IPS-18c (cell line): ENCODE measurements at regions not wholly inside any gene's neighbourhood (a gene's known extent, or its start where the extent isn't known, plus 50 kb on each side); places are given as distances from the start of the nearest gene placed in this dataset.

Experiments used
- H3K4me3 ChIP-seq: 2 replicates; pipeline ENCODE4 v1.7.0; 2013; ENCODE audit warnings: low read depth, mild to moderate bottlenecking, low read length, moderate library complexity; ENCODE audit not compliant: insufficient read depth
- H3K9me3 ChIP-seq: one replicate; pipeline ENCODE4 v1.6.1; 2013; ENCODE audit warnings: mild to moderate bottlenecking, low read length, moderate library complexity; ENCODE audit not compliant: control insufficient read depth, insufficient read depth

DNA sequence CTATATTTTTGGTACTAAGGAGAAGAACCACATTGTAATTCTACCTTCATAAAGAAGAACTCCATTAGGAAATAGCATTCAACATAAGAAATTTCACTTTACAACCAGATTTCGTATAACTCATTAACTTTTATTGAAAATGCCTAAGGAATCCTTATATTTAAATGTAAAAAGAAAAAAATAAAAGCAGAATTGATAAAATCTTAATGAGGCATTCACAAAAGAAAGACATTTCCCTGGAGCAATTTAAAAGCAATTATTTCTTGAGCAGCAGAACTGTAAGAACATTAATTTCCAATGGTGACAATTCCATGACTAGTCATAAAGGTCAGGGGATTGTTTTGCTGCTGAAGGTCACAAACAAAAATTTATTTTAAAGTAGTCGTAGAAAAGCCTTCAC is 1192.8 kb upstream of the TMEM132C start:
- Histone ChIP-seq H3K4me3 (no peak overlapping the region), H3K9me3 (no peaks in the 10 kb centered on the region)

DNA sequence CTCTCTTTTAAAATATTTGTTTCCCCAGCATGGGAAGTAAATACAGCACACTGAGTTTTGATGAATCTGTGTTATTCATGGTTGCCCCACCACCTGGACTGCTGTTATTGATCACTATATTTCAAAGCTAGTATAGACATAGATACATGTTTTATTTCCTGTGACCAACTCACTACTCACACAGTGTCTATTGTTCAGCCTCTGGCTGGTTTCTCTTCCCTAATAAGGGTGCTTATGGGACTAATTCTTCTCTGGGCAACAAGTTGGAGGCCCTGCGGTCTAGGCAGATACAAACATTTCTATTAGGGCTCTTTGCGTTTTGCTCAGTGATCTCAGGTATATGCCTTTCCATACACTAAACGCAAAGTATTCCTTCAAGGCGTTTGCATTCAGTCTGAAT is 1191.0 kb upstream of the TMEM132C start:
- Histone ChIP-seq H3K4me3 (no peak overlapping the region), H3K9me3 (no peaks in the 10 kb centered on the region)

DNA sequence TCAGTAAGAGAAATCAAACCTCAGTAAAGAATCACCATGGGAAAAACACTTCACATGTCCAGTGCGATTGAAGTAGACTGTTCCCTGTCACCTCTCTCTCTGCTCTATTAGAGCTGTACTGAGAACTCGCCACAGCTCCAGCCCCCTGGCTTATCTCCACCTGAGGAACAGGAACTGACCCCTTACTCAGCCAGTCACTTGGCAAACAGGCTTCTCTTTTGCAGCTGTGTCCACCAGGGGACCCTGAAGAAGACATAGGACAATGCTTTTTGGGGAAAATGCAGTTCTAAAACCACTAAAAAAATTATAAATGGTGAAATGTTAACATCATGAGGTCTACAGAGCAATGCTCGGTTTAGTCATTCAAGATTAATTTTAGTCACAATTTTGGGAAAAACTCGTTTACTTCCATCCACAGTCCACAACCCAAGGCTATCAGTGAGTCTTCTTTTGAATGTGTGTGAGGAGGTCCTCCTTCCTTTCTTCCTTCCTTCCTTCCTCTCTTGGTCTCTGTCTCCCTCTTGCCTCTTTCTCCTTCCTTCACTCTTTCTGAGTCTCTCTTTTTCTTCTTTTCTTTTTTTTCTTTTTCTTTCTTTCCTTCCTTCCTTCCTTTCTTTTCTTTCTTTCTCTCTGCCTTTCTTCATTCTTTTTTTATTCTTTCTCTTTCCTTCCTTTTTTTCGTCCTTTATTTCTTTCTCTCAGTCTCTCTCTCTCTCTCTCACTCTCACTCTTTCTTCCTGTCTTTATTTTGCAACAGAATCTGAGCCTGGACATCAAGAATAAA is 1189.5 kb upstream of the TMEM132C start:
- Histone ChIP-seq H3K4me3 (no peak overlapping the region), H3K9me3 (no peaks in the 10 kb centered on the region)

DNA sequence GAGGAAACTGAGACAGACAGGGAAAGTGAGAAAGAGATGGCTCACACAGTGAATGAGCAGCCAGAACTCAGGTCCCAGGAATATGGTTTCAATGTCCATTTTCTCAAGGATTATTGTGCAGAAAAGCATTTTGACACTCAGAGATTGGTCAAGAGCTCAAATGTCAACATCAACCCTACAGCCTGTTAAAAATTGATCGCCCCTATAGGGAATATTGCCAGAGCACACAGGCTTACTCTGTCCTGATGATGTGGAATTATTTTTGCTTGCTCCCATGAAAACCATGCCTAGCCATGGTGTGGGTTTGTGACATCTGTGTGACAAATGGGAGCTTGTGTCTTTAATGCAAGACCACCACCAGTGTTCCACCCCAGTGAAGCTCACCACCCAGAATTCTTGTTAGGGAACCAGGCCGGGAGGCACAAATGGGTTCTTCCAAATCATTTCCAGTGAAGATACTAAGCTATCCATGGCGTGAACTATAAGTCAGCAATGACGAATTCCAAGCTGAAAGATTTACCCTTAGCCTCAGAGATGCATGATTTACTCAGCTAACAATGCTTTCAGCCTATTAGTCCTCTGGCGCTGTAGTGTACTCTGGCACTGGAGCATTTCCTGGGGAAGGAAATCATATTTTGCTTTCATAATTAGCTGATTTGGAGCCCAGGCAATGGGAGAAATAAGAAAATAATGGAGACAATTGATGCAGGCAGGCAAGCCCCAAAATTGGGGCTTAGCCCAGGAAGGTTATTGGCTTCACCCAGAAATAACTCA is 1188.2 kb upstream of the TMEM132C start:
- Histone ChIP-seq H3K9me3 (no peaks in the 10 kb centered on the region), H3K4me3 (no peak overlapping the region)

DNA sequence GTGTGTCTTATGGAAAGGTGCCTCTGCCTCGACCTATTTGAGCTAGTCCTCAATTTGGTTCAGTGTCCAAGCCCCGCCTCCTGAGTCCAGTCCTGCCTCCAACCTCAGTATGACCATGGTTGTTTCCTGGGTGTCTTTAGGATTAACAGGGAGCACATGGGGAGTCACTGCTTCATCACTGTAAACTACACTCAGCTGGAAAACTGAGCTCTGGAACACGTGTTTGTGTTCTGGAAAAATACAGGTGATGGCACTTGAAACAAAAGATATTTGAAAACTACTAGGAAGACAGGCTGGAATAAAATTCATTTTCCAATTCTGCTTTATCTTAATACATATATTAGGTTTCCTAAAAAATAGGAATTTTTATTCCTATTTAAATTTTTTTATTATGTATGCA is 1187.3 kb upstream of the TMEM132C start:
- Histone ChIP-seq H3K4me3 (no peak overlapping the region), H3K9me3 (no peaks in the 10 kb centered on the region)

DNA sequence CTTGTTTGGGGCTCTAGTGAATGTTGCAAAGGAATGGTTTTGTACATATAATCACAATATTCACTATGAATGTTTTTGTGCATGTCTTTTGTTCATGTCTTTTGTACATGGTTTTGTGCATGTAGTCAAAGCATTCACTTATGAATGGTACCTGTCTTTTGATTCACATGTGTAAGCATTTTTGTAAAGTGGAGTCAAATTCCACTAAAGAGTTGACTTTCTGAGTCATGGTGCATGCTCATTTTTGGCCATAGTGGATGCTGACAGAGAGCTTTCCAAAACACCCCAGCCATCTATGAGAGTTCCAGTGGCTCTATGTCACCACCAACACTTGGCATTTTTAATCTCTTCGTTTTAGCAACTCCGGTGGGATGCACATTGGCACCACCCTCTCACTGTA is 1185.9 kb upstream of the TMEM132C start:
- Histone ChIP-seq H3K4me3 (no peak overlapping the region), H3K9me3 (no peaks in the 10 kb centered on the region)

DNA sequence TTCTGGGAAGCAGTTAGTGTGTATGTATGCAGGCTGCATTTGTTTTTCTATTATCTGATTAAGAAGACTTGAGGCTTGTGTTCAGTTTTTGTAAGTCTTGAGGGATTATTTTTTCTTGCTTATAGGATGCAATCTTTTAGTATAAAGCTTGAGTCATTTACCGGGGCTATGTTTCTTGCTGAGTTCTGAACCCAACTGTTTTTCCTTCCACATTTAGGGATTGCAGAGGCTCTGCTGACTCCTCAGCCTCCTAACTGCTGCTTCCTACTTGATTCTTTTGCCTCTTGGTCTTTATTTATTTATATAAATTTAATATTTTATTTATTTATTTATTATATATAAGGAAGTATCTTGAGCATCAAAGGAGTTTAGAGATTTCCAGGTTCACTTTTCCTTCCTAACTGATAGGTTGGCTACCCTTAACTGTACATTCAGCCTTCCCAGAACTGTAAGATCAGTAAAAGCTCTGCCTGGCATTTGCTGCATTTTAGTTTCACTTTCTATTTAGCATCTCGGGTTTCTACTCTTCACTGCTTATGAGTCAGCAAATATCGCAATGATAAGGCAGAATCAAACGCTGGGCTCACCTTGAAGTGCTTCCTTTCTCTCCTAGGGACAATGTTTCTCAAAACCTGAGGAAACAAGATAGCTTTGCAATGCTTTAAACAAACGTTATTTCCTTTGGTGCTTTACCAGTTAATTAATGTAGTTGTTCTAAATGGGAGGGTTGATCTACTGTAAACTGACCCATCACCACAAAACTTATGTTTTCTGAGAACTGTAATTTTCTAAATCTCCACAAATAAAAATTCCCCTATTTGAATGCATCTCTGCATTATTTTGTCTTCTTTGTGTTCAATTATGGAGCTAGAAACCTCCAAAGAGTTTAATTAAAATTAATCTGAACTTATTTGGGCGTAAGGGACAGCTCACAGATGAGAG is 1183.7 kb upstream of the TMEM132C start:
- Histone ChIP-seq H3K4me3 (no peak overlapping the region), H3K9me3 (no peaks in the 10 kb centered on the region)

DNA sequence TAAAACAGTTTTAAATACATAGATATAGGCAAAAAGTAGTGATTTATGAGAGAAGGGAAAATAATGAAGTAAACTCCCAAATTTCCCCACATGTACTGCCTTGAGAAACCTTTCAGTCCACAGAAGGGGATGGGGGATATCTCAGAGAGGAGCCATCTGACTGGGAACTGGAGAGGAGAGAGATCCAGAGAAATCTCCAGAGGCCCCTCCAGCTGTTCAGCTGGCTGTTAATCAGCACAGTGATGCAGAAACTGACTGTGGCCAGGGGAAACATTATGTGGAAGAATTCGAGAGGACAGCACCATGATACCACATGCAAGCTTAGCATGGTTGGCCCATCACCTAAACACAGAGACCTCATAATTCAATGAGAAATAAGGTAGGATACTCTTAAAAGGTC is 1165.9 kb upstream of the TMEM132C start:
- H3K4me3 ChIP-seq = no peak overlapping the region
- no peaks in the 10 kb centered on the region for H3K9me3 ChIP-seq

DNA sequence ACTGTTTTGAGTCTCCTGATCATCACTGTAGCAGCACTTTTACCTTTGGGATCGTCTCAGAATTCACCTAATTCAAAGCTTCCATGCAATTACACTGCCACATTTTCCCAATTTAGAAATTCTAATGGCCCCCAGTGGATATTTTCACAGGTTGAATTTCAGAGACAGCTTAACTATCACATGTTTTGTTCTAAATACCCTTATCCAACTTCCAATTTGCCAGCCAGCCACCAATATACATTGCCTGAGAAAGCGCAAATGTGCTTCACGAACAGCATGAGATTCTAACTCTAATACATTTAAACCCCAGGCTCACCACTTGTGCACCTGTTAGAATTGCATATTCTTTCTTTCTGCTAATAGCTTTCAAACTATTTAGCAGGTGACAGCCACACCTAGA is 1160.9 kb upstream of the TMEM132C start:
- Histone ChIP-seq H3K9me3 (no peaks in the 10 kb centered on the region), H3K4me3 (no peak overlapping the region)

DNA sequence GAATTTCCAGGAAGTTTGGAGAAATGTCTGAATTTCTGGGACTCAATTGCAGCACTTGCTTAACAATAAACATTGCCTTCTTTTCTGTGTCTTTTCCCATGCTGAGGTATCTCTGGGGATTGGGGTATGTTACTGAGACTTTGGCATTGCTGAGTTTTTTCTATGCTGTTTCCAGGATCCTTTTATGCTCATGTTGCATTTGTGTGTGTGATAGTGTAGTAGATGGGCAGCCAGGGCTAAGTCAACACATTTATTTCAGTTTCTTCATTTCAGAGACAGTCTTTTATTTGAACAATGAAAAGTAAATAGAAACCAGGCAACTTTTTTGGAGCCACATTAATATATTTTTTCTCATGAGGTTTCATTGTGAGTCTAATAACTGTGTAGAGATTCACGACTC is 1160.3 kb upstream of the TMEM132C start:
- H3K9me3 ChIP-seq = no peaks in the 10 kb centered on the region
- no peak overlapping the region for H3K4me3 ChIP-seq

DNA sequence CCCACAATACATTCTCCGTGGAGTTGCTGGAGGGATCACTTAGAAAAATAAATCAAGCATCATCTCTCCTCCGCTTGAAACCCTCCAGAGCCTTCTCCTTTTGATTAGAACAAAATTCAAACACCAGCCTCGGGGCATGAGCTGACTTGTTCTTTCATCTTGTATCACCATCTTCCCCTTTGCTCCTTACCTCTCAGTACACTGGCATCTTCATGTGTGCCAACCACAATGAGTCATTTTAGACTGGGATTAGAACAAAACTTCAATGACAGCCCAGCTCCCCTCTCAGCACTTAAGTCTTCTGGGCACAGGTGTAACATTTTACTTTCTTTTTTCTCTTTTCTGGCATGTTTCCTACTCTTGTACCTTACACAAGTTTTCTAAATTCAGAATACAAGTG is 1159.2 kb upstream of the TMEM132C start:
- Histone ChIP-seq H3K9me3 (no peaks in the 10 kb centered on the region), H3K4me3 (no peak overlapping the region)

DNA sequence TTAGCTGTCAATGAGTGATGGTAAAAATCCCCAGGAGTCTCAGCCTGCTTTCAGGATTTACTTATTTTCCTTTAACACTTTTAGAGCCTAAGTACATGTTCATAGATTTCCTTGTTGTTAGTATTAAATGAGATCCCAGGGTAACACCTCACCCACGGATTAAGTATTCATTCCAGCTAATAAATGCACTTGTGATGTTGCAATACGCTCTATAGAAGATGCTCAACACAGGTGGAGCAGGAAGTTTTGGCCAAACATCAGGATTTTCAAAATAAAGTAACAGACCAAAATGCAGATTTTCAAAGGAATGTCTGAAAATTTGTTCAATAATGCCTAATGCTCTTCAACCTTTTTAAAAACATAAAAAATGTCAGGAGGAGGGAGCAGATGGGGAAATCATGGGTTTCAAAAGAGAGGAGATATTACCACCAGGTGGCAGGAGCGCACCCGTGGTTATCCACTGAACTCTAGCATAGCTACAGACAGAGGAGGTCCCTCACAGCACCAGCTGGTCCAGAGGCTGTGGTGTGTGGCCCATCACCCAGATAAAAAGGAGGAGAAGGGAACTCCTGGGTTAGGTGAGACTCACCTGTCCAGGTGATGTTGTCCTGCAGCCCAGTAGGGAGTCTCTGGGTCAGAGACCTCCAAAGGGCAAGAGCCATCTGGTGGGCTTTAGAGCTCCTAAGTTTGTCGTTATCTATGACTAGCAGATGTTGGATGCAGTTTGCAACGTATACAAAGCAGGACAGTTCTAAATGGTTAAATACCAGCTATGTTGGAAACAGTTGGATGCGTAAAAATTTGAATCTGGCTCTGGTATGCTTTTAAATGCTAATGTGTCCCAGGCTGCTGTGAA is 1158.4 kb upstream of the TMEM132C start:
- Histone ChIP-seq H3K9me3 (no peaks in the 10 kb centered on the region), H3K4me3 (no peak overlapping the region)

DNA sequence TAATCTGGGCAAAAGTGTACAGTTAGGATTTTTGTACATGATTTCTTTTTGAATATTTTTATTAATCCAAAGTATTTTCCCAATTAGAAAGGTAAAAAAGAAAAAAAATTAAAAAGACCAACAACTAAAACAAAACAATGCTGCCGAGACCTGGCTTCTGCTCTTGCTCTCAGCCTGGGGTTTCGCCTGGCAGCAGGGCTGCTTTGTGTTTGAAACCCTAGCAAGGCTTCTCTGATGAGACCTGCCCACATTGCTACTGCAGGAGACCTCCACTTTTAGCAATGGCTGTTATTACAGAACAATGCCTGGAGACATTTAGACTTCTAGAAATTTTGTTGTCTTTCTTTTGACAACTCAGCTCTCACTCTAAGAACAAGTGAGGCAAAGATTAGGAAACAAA is 1153.0 kb upstream of the TMEM132C start:
- H3K9me3 ChIP-seq = no peaks in the 10 kb centered on the region
- H3K4me3 ChIP-seq = no peak overlapping the region

DNA sequence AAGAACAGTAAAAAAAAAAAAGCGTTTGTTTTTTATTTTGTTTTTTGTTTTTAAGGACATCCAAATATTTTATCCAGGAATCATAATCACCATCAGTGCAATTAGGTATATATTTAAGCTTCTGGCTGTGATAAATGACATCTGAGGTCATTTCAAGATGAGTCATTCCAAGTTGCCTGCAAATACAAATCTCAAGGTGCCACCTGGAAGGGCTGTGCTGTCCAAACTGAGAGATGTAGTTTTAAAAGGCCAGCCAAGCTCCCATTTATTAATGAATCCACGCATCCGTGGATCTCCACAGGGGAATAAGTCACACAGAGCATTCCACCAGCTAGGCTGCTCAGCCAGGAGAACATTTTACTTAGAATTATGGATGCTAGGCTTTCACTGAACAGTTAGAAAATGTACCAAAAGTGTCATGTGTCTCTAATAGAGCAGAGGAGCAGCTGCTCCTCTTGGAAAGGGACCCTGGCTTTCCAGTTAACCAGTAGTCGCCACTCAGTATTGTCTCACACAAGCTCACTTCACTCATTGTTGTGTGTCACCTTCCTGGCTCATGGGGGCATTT is 1151.4 kb upstream of the TMEM132C start:
- H3K9me3 ChIP-seq = no peaks in the 10 kb centered on the region
- H3K4me3 ChIP-seq = no peak overlapping the region

DNA sequence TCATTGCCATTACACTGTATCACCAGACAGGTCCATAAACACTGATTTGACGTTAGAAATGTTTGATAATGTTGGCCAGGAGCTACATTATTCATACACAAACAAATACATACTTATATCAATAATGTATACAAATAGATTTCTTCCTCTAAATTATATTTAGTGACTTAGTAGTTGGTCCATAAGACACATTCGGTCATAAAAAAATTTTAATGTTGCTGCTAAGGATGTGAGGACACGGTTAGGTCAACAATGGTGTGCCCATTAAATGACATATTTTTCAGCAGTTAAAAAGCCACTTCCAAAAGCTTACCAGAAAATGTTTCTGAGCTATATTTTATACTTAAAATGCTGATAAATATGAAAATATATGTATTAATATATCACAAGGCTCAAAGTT is 1148.7 kb upstream of the TMEM132C start:
- no peak overlapping the region for H3K4me3 ChIP-seq
- no peaks in the 10 kb centered on the region for H3K9me3 ChIP-seq

DNA sequence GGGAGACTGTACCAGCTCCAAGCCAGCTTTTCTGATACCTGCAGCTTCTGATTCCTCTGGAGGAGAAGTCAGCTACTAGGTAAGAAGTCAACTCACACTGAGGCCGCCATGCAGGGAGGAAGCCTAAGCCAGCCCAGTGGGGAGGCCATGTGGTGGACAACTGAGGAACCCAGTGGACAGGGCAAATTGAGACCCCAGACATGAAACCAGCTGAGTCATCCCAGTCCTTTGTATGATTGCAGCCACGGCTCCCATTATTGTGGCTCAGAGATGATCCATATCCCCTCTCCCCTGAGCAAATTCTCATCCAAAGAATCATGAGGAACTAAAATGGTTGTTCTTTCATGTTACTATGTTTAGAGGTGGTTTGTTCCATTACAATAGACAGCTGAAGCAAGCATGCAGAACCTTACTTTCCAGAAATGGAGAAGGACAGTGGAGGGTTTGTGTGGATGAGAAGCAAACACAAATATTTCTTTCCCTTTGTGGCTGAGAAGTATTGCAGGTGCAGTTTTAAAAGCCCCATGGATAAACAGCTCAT is 1147.3 kb upstream of the TMEM132C start:
- no peak overlapping the region for H3K4me3 ChIP-seq

More for the DNA sequence above, 1147.3 kb upstream of the TMEM132C start:
- H3K9me3 ChIP-seq = no peaks in the 10 kb centered on the region
